ENCODE measurements at regions not wholly inside any gene's neighbourhood (a gene's known extent, or its start where the extent isn't known, plus 50 kb on each side); places are given as distances from the start of the nearest gene placed in this dataset.

- TF ChIP-seq CTCF (IDR thresholded peaks at IDR 0.05; ENCODE audit: borderline replicate concordance, extremely low read depth, low read length, poor library complexity, severe bottlenecking) = no peak
- no peak for TF ChIP-seq EZH2 (IDR thresholded peaks at IDR 0.05; ENCODE audit: borderline replicate concordance, low read depth, low read length, severe bottlenecking)
Observed at GRCh38 chr16:9381399-9381798, 290.0 kb downstream of the HAPSTR1 start.

Data from DND-41 (cell line).